ENCODE measurements at regions not wholly inside any gene's neighbourhood (a gene's known extent, or its start where the extent isn't known, plus 50 kb on each side); places are given as distances from the start of the nearest gene placed in this dataset.

DNA sequence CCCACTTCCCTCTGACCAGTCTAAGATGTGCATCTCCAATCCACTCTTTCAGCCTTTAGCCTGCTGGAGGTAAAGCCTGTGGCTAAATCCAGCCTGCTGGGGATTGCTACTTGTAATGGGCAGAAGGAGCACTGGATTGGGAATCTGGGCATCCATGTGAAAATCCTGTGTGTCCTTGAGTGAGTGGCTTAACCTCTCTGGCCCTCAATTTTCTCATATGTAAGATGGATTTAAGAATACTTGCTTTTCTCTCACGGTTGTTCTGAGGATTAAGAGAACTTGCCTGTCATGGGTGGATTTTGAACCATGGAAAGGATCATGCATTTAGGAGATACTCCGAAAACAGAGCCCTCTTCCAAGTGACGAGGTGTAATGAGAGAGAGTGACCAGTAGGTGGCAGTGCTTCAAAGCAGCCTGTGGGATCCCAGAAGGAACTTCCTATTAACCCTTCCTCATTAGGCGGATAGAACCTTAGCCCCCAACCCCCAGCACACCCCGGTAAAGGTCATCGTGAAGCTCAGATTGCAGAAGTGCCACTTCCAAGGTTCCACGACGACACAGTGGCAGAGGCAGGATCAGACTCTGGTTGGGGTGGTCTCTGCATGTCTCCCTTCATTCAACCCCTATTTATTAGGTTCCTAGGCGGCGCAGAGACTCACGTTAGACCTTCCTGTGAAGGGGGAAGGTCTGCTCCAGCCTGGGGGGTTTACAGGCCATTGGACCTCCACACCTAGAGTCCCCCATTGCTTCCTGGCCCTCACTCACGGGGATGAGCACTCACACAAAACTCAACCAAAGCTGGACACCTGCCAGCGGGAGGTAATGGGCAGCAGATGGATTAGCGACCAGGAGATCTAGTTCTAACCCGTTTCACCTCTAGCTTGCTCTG lies 68.7 kb upstream of the ZNF618 start:
- TF ChIP-seq, protein P1, sequence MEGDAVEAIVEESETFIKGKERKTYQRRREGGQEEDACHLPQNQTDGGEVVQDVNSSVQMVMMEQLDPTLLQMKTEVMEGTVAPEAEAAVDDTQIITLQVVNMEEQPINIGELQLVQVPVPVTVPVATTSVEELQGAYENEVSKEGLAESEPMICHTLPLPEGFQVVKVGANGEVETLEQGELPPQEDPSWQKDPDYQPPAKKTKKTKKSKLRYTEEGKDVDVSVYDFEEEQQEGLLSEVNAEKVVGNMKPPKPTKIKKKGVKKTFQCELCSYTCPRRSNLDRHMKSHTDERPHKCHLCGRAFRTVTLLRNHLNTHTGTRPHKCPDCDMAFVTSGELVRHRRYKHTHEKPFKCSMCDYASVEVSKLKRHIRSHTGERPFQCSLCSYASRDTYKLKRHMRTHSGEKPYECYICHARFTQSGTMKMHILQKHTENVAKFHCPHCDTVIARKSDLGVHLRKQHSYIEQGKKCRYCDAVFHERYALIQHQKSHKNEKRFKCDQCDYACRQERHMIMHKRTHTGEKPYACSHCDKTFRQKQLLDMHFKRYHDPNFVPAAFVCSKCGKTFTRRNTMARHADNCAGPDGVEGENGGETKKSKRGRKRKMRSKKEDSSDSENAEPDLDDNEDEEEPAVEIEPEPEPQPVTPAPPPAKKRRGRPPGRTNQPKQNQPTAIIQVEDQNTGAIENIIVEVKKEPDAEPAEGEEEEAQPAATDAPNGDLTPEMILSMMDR (IDR thresholded peaks at IDR 0.05 in 8 of 11, conservative IDR thresholded peaks at IDR 0.05 in 3 of 11) = peak; percentile 59 to 89 (median 81)
- no peak for TF ChIP-seq POLR2AphosphoS5 (IDR thresholded peaks at IDR 0.05)

Measured in spleen (tissue), 7 donors.